HFF-Myc (cell line): ENCODE measurements at regions not wholly inside any gene's neighbourhood (a gene's known extent, or its start where the extent isn't known, plus 50 kb on each side); places are given as distances from the start of the nearest gene placed in this dataset.

Source experiments
- DNase-seq: peaks from one replicate; pipeline ENCODE4 v3.0.0-alpha.2; 2011; ENCODE audit warnings: low read depth; ENCODE audit errors: extremely low read depth
- H3K4me3 ChIP-seq: replicated peaks from 2 replicates; pipeline ENCODE4 v1.5.1; 2011; ENCODE audit warnings: low read depth, mild to moderate bottlenecking, control low read depth, low read length
- TF ChIP-seq, protein P1 (sequence below): IDR thresholded peaks from 2 replicates; pipeline ENCODE4 v1.5.1; 2012; ENCODE audit warnings: mild to moderate bottlenecking, low read depth, low read length, control low read depth; ENCODE audit errors: missing control alignments

DNA sequence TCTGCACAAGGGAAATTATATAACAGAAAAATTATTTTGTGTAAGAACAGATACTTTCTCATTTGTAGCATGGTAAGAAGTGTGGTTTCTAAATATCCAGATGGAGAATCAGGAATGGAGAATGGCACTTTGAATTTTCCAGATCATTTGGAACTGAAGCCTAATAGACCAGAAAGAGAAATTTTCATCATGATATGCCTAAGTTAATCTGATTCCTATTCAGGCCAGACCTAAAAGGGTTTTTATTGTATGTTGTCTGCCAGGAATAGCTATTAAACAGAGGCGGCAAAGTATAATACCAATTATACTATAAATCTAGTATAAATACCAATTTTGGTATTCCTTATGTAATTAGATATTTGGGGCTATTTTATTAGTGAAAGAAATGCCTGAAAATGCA lies 382.7 kb upstream of the FAR2 start:
- H3K4me3 ChIP-seq, result no peak overlapping the region
- TF ChIP-seq, protein P1, sequence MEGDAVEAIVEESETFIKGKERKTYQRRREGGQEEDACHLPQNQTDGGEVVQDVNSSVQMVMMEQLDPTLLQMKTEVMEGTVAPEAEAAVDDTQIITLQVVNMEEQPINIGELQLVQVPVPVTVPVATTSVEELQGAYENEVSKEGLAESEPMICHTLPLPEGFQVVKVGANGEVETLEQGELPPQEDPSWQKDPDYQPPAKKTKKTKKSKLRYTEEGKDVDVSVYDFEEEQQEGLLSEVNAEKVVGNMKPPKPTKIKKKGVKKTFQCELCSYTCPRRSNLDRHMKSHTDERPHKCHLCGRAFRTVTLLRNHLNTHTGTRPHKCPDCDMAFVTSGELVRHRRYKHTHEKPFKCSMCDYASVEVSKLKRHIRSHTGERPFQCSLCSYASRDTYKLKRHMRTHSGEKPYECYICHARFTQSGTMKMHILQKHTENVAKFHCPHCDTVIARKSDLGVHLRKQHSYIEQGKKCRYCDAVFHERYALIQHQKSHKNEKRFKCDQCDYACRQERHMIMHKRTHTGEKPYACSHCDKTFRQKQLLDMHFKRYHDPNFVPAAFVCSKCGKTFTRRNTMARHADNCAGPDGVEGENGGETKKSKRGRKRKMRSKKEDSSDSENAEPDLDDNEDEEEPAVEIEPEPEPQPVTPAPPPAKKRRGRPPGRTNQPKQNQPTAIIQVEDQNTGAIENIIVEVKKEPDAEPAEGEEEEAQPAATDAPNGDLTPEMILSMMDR, result no peak
- no peak for DNase-seq

DNA sequence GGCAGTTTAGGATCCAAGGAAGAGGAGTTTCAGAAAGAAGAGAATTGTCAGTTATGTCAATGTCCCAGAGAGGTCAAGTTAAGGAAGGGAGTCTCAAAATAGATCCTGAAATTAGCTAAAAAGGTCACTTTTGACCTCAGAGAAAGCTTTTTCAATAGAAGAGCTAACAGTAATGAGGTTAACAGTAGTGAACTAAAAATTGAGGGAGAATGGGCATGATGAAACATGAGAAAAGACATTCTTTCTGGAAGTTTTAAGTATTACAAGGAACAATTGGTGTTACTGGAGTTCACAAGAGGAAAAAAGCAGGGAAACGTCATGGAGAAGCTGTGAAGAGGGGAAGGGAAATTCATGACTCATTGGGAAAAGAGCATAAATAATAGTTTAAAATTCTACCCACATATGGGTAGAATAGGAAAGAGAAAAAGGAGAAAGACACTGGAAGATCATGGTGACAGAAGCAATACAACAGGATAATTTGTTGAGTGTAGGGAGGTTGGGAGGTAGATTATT lies 381.2 kb upstream of the FAR2 start:
- H3K4me3 ChIP-seq, result no peak overlapping the region
- TF ChIP-seq, protein P1, result no peak
- no peak for DNase-seq

DNA sequence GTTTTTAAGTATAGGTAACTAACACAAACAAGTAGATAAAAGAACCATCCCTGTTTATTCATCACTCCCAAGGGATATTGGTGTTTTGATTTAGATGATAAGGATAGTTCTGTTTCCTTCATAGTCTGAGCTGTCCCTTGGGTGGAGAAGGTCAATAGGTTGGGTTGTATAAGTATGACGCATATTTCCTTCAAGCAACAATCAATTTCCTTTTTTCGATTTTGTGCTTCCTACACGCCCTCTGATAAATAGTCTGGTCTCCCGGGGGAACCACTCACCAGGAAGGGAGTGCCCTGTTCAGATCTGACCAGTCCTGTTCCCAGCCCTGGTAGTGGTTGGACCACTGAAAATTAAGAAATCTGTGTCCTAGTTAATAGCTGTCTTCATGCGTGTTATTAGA lies 378.8 kb upstream of the FAR2 start:
- DNase-seq, result no peak
- H3K4me3 ChIP-seq, result no peak overlapping the region
- TF ChIP-seq, protein P1, result no peak

DNA sequence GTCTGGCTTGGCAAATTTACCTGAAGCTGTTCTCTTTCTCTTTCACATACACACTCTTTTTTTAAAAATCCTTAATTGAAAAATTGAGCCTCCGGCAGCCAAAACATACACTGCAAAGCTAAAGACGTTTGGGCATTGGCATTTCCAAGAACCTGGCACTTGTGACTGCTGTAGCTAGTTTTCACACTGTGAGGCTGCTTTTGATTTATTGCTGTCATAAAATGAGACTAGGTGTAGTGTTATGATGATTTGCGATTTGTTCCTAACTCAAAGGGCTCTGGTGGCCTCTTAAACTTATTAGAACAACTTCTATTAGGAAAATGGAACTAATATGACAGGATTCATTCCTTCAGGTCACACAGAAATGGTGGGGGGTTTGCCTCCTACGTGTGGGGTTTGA lies 377.1 kb upstream of the FAR2 start:
- no peak for DNase-seq
- H3K4me3 ChIP-seq, result no peak overlapping the region

DNA sequence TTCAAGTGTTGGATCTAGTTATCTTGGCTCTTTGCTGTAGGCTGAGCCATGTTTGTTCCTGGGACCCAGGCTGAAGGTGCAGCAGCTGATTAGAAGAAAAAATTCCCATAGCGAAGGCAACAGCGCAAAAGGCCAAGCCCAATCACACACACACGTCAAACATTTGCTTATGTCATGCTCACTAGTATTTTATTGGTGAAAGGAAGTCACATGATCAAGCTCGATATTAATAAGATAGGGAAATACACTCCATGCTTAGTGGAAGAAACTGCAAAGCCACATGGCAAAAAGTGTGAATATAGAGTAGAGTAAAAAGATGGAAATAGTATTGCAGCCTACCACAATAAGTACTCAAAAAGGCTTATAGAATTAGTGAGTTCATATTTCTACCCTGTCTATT lies 373.5 kb upstream of the FAR2 start:
- no peak overlapping the region for H3K4me3 ChIP-seq
- DNase-seq, result no peak
- TF ChIP-seq, protein P1, result no peak

More for the DNA sequence above, 377.1 kb upstream of the FAR2 start:
- TF ChIP-seq, protein P1, result no peak

DNA sequence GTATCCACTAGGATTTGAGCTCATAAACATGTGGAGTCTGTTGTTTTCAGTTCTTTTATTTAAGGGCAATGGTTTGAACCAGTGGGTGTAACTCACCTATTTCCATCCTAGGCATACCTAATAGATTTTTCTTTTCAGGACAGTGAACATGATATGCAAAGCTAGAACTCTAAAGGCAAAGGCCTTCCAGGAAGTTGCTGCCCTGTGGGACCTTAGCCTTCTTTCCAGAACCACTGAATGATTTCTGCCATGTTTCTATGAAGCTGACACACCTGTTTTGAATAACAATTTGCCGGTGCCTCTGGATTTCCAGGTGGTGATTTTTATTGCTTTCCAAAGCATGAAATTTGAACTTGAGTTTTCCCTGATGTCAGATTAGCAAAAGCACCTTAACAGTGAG lies 372.9 kb upstream of the FAR2 start:
- no peak for DNase-seq
- H3K4me3 ChIP-seq, result no peak overlapping the region
- TF ChIP-seq, protein P1, result no peak

DNA sequence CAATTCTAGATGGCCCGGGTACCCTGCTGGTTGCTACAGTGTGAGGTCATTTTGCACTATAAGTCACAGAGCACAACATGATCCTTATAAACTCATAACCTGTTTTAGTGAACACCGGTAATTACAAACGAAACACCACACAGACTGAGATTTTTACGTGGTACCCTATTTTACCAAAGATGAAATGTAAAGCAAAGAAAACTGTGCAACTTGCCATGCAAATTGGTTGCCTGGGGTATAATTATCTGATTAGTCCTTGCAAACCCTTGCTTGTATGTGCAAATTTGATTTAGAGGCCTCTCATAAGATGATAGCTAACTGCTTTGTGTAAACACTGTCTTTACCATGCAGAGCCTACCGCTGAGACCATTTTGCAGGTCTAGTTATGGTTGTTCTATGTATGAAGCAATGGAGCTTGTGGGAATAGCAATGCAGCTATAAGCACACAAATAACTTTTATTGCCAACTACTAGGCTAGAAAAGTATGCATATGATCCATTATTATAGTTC lies 372.1 kb upstream of the FAR2 start:
- no peak for DNase-seq
- TF ChIP-seq, protein P1, result no peak
- H3K4me3 ChIP-seq, result no peak overlapping the region
